K562 (cell line): ENCODE measurements at regions not wholly inside any gene's neighbourhood (a gene's known extent, or its start where the extent isn't known, plus 50 kb on each side); places are given as distances from the start of the nearest gene placed in this dataset.
A peak's percentile ranks its signal among the peaks of the same experiment; 100 is the strongest.

Experiments used
- ATAC-seq: fragments of 200-7000 bp; cut with Tn5 transposase; 3 replicates; pipeline ENCODE4 v1.9.1; 2020; ENCODE audit warnings: moderate library complexity
- BruUV-seq: library from RNA; stranded (reverse); fragments of 400-500 nt; replicated peaks from 2 replicates; lab custom pipeline; 2021; lab: Mats Ljungman, UMichigan
- CTCF ChIA-PET: fragments of 300-600 bp; formaldehyde crosslinking; extraction: SDS; loops from one replicate; lab custom pipeline; 2021; ENCODE audit warnings: low intra/inter-chr PET ratio; lab: Yijun Ruan, JAX
- POLR2A ChIA-PET: fragments of 300-600, 350-650 bp; sonication (Branson Sonifier 250); formaldehyde crosslinking; extraction: SDS; loops from one replicate; lab custom pipeline; 2021; ENCODE audit warnings: antibody characterized with exemption, inconsistent platforms; lab: Yijun Ruan, JAX
- DNase-seq, 4 experiments: peaks; one replicate each; pipeline versions ENCODE4 v3.0.0 to v3.0.0-alpha.2; 2011 to 2018; ENCODE audit warnings: low spot score in 3 of 4, mixed read lengths in 3 of 4; ENCODE audit errors: extremely low read depth in 1 of 4
- FAIRE-seq: peaks from 2 replicates; lab custom pipeline; 2011; peaks lifted over from hg19 to GRCh38; lab: Jason Lieb, UNC
- H2AFZ ChIP-seq: 2 replicates; pipeline ENCODE4 v1.6.0; 2011; ENCODE audit warnings: low read depth, low read length, control low read depth, inconsistent platforms
- H3K27ac ChIP-seq: fragments of 200-600 bp; 3 replicates; pipeline ENCODE4 v1.8.0; 2011; ENCODE audit warnings: low read depth, mild to moderate bottlenecking, control low read depth, inconsistent platforms, low read length, moderate library complexity, mixed read lengths; ENCODE audit errors: extremely low read depth
- H3K27me3 ChIP-seq, 2 experiments: fragments of 300-600 bp in 1 of 2; 2 replicates in 1 of 2; 3 replicates in 1 of 2; pipeline versions ENCODE4 v1.6.0 to v1.8.0; 2011; ENCODE audit warnings: inconsistent platforms in 2 of 2, low read length in 2 of 2, mild to moderate bottlenecking in 1 of 2, mixed read lengths in 1 of 2, moderate library complexity in 1 of 2; ENCODE audit not compliant: control insufficient read depth in 2 of 2, insufficient read depth in 2 of 2
- H3K36me3 ChIP-seq: fragments of 300-600 bp; 3 replicates; pipeline ENCODE4 v1.8.0; 2011; ENCODE audit warnings: mild to moderate bottlenecking, low read length, inconsistent platforms; ENCODE audit not compliant: control insufficient read depth, insufficient read depth
- H3K4me1 ChIP-seq, 2 experiments: fragments of 200-600 bp in 1 of 2; replicated peaks in 1 of 2; 2 replicates in 1 of 2; 3 replicates in 1 of 2; pipeline versions ENCODE4 v1.5.1 to v1.8.0; 2011; ENCODE audit warnings: inconsistent platforms in 2 of 2, low read length in 2 of 2, mild to moderate bottlenecking in 1 of 2, mixed read lengths in 1 of 2, moderate library complexity in 1 of 2; ENCODE audit not compliant: control insufficient read depth in 2 of 2, insufficient read depth in 2 of 2
- H3K4me2 ChIP-seq: 2 replicates; pipeline ENCODE4 v1.6.1; 2011; ENCODE audit warnings: low read length, control low read depth, inconsistent platforms, mixed read lengths; ENCODE audit not compliant: insufficient read depth
- H3K4me3 ChIP-seq: fragments of 200-600 bp; sonication (generic), shearing (Covaris generic); 2 replicates; pipeline ENCODE4 v1.5.1; 2016; ENCODE audit warnings: control low read depth, inconsistent platforms
- H3K79me2 ChIP-seq: fragments of 200-600 bp; 3 replicates; pipeline ENCODE4 v1.8.0; 2011; ENCODE audit warnings: low read length, inconsistent platforms; ENCODE audit not compliant: control insufficient read depth, insufficient read depth
- H3K9ac ChIP-seq, 2 experiments: 2 replicates each; pipeline versions ENCODE4 v1.6.0 to v1.6.1; 2011; ENCODE audit warnings: low read depth in 2 of 2, low read length in 2 of 2, control low read depth in 1 of 2, inconsistent platforms in 1 of 2, mild to moderate bottlenecking in 1 of 2, mixed read lengths in 1 of 2; ENCODE audit not compliant: insufficient read depth in 1 of 2
- H3K9me1 ChIP-seq: one replicate; pipeline ENCODE4 v1.6.0; 2011; ENCODE audit warnings: inconsistent platforms, mild to moderate bottlenecking, low read length, moderate library complexity; ENCODE audit not compliant: control insufficient read depth, insufficient read depth
- H3K9me3 ChIP-seq: replicated peaks from 2 replicates; pipeline ENCODE4 v1.5.1; 2011; ENCODE audit warnings: low read depth, low read length, inconsistent platforms; ENCODE audit not compliant: control insufficient read depth, insufficient read depth
- H4K20me1 ChIP-seq: replicated peaks from 2 replicates; pipeline ENCODE4 v1.6.1; 2011; ENCODE audit warnings: low read length, inconsistent platforms, mixed read lengths; ENCODE audit not compliant: control insufficient read depth, insufficient read depth
- MAFG ChIP-seq: fragments of 450-650 bp; conservative IDR thresholded peaks from 2 replicates; pipeline ENCODE4 v1.6.1; 2016; ENCODE audit warnings: missing genetic modification characterization, missing compliant biosample characterization
- RFX1 ChIP-seq: fragments of 450-650 bp; IDR thresholded peaks from 2 replicates; pipeline ENCODE4 v1.6.1; 2016; ENCODE audit warnings: mild to moderate bottlenecking, moderate library complexity
- SETDB1 ChIP-seq: IDR thresholded peaks from one replicate; pipeline ENCODE4 v1.6.1; 2012; ENCODE audit warnings: low read length, control low read depth, inconsistent platforms
- ZKSCAN8 ChIP-seq: fragments of 200-800 bp; sonication (Bioruptor generic); IDR thresholded peaks from 2 replicates; pipeline ENCODE4 v1.6.1; 2016; ENCODE audit warnings: missing genetic modification characterization, missing compliant biosample characterization
- ZNF174 ChIP-seq: fragments of 250-450 bp; sonication (Bioruptor Pico); IDR thresholded peaks from 2 replicates; pipeline ENCODE4 v1.4.0; 2020; ENCODE audit warnings: mild to moderate bottlenecking
- ZNF347 ChIP-seq: fragments of 450-650 bp; formaldehyde crosslinking; IDR thresholded peaks from 2 replicates; pipeline ENCODE4 v1.4.0; 2020; ENCODE audit warnings: low read depth, mild to moderate bottlenecking, moderate library complexity
- WGBS: fragments of 100-300 bp; shearing (Covaris generic); methylation state at CpG from one replicate; pipeline ENCODE4 v1.1.6; 2016; ENCODE audit warnings: low coverage, mixed read lengths; ENCODE audit not compliant: insufficient coverage; ENCODE audit errors: missing lambda C conversion rate; 5-methylcytosine and 5-hydroxymethylcytosine counted together
- in situ Hi-C: fragments of 300-500 bp; cut with MboI; formaldehyde crosslinking; loops from 4 replicates; pipeline ENCODE4 v1.15.0; 2018; ENCODE audit warnings: inconsistent platforms, mixed read lengths
- intact Hi-C: fragments of 100-400 bp; cut with micrococcal nuclease; formaldehyde crosslinking; loops from 2 replicates; pipeline ENCODE4 v1.14.2; 2022

GRCh38 chr3:127450331-127450730 lies 140.2 kb downstream of the TPRA1 start:
- Histone ChIP-seq H3K4me1 (peaks cover 0 to 2% of the 10 kb centered on the region in 2 experiments; a peak in 1 of 5 replicates), H3K4me2 (no peak overlapping the region), H3K27me3 (peaks cover 0 to 21% of the 10 kb centered on the region in 2 experiments; a peak in 2 of 5 replicates), H4K20me1 (0 out of 2 replicates have a peak, but pooled peaks cover 3% of the 10 kb centered on the region), H3K9me1 (no peaks in the 10 kb centered on the region), H3K79me2 (no peaks in the 10 kb centered on the region), H3K9ac (no peak overlapping the region), H3K4me3 (no peak overlapping the region), H3K36me3 (no peaks in the 10 kb centered on the region), H2AFZ (no peak overlapping the region), H3K27ac (no peak overlapping the region), H3K9me3 (no peaks in the 10 kb centered on the region)
- ChIA-PET POLR2A (no interaction called here), CTCF (no interaction called here)
- ATAC-seq (no peak), FAIRE-seq (no peak), DNase-seq (no peak)
- in situ Hi-C loops = loop anchor here (10.0 kb wide), 1 partner anchor 776 kb away; no protein-coding TSS in a partner anchor
- no TSS peak for BruUV-seq
- TF ChIP-seq ZKSCAN8 (CRISPR knock-in tag) = no peak
- TF ChIP-seq MAFG (tag) = no peak
- 0% methylated on average over 2 of the region's 8 CpGs for WGBS
- intact Hi-C loops = loop anchor here (10.0 kb wide), 1 partner anchor 776 kb away; no protein-coding TSS in a partner anchor

- ChIA-PET POLR2A (interaction anchor here (0.6 kb wide), 1 partner anchor 18 kb away, joined by 3 read pairs; no protein-coding TSS in a partner anchor), CTCF (no interaction called here)
- no peak for ATAC-seq
- no peak for FAIRE-seq
- intact Hi-C loops (loop anchor here (10.0 kb wide), 1 partner anchor 775 kb away; no protein-coding TSS in a partner anchor), in situ Hi-C loops (loop anchor here (10.0 kb wide), 1 partner anchor 775 kb away; no protein-coding TSS in a partner anchor)
- H3K27me3 ChIP-seq = peaks cover 0 to 14% of the 10 kb centered on the region in 2 experiments; a peak in 2 of 5 replicates
- no peak overlapping the region for H3K27ac ChIP-seq
- H3K9ac ChIP-seq = no peak overlapping the region
- 0% methylated on average over 5 of the region's 8 CpGs for WGBS
- BruUV-seq = no TSS peak
- H4K20me1 ChIP-seq = no peaks in the 10 kb centered on the region
- no peaks in the 10 kb centered on the region for H3K36me3 ChIP-seq
- no peaks in the 10 kb centered on the region for H3K9me1 ChIP-seq
- H3K4me2 ChIP-seq = no peak overlapping the region
- H3K79me2 ChIP-seq = no peaks in the 10 kb centered on the region
- DNase-seq = no peak
- no peaks in the 10 kb centered on the region for H3K9me3 ChIP-seq
- TF ChIP-seq RFX1 (peak; percentile 79), SETDB1 (no peak), ZNF347 (CRISPR knock-in tag) (no peak), ZNF174 (CRISPR knock-in tag) (no peak)
- no peak overlapping the region for H3K4me3 ChIP-seq
- no peaks in the 10 kb centered on the region for H3K4me1 ChIP-seq
- no peak overlapping the region for H2AFZ ChIP-seq
Measured at GRCh38 chr3:127449486-127450212, 140.9 kb downstream of the TPRA1 start.
